GM06990 (cell line): ENCODE measurements at regions not wholly inside any gene's neighbourhood (a gene's known extent, or its start where the extent isn't known, plus 50 kb on each side); places are given as distances from the start of the nearest gene placed in this dataset.

ENCODE experiments used
- DNase-seq: peaks from one replicate; pipeline ENCODE4 v3.0.0-alpha.2; 2011; ENCODE audit not compliant: insufficient read length; ENCODE audit errors: extremely low read depth
- H3K27me3 ChIP-seq: replicated peaks from 2 replicates; pipeline ENCODE4 v1.6.0; 2011; ENCODE audit warnings: low read length; ENCODE audit not compliant: control insufficient read depth, insufficient read depth
- H3K36me3 ChIP-seq: 2 replicates; pipeline ENCODE4 v1.5.1; 2011; ENCODE audit warnings: low read length; ENCODE audit not compliant: control insufficient read depth, insufficient read depth
- H3K4me3 ChIP-seq: replicated peaks from 2 replicates; pipeline ENCODE4 v1.5.1; 2011; ENCODE audit warnings: low read depth, mild to moderate bottlenecking, control low read depth, low read length
- TF ChIP-seq, protein P1 (sequence below): IDR thresholded peaks from 2 replicates; pipeline ENCODE4 v1.5.1; 2011; ENCODE audit warnings: low read length, control low read depth, mild to moderate bottlenecking, inconsistent platforms; ENCODE audit not compliant: insufficient read depth, poor library complexity, severe bottlenecking

DNA sequence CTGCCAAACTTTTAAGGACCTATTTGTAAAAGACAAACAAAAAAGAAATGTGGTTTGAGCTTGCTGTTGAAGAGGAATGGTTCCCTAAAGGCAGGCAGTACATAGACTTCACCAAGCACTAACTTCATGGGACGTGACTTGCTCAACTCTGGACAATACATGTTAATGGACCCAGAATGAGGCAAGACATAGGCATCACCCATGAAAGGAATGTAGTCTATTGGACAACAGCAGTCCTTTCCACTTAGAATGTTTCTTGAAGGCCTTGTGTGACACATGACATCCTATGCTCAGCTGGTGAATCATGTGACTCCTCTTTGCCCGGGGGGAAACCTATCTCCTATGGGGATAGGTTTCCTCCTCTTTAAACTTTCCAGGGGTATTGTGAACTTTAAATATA, 246.4 kb upstream of the BLID start:
- DNase-seq, result no peak
- H3K36me3 ChIP-seq, result no peaks in the 10 kb centered on the region
- TF ChIP-seq, protein P1, sequence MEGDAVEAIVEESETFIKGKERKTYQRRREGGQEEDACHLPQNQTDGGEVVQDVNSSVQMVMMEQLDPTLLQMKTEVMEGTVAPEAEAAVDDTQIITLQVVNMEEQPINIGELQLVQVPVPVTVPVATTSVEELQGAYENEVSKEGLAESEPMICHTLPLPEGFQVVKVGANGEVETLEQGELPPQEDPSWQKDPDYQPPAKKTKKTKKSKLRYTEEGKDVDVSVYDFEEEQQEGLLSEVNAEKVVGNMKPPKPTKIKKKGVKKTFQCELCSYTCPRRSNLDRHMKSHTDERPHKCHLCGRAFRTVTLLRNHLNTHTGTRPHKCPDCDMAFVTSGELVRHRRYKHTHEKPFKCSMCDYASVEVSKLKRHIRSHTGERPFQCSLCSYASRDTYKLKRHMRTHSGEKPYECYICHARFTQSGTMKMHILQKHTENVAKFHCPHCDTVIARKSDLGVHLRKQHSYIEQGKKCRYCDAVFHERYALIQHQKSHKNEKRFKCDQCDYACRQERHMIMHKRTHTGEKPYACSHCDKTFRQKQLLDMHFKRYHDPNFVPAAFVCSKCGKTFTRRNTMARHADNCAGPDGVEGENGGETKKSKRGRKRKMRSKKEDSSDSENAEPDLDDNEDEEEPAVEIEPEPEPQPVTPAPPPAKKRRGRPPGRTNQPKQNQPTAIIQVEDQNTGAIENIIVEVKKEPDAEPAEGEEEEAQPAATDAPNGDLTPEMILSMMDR, result no peak
- H3K27me3 ChIP-seq, result peaks cover 2% of the 10 kb centered on the region
- H3K4me3 ChIP-seq, result no peak overlapping the region

DNA sequence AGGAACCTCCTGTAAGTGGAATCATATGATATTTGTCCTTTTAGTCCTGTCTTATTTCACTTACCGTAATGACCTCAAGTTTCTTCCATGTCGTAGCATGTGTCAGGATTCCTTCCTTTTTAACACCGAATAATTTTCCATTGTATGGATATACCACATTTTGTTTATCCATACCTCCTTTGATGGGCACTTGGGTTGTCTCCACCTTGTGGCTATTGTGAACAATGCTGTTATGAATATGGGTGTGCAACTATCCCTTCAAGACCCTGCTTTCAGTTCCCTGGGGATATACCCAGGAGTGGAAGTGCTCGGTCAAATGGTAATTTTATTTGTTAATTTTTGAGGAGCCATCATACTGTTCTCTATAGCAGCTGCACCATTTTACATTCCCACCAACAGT, 244.9 kb upstream of the BLID start:
- H3K27me3 ChIP-seq, result no peaks in the 10 kb centered on the region; the same call in 1 of the 2 replicates
- TF ChIP-seq, protein P1, result peak; percentile 20
- DNase-seq, result no peak
- no peaks in the 10 kb centered on the region for H3K36me3 ChIP-seq
- no peak overlapping the region for H3K4me3 ChIP-seq

DNA sequence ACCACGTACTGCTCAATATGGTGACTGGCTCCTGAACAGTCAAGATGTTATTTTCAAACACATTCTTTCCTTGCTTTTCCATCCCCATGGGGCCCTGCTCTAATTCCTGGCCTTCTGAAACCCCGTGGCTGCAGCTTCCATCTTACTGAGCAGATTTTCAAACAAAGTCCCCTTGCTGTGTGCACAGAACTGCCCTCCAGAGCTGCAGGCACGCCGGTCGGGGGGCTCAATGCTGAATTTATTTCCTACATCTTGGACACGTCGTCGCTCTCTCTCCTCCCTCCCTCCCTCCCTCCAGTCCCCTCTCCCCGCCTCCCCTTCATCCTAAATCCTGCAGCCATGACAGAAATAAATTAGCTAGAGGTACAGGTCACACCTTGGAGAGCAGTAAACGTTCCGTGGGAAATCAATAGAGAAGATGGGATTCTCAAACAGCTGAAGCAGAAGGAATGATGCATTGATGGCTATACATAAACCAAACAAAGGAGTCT, 243.1 kb upstream of the BLID start:
- H3K4me3 ChIP-seq, result no peak overlapping the region
- TF ChIP-seq, protein P1, result no peak
- no peak for DNase-seq
- H3K36me3 ChIP-seq, result no peaks in the 10 kb centered on the region
- no peaks in the 10 kb centered on the region; the same call in 1 of the 2 replicates for H3K27me3 ChIP-seq

DNA sequence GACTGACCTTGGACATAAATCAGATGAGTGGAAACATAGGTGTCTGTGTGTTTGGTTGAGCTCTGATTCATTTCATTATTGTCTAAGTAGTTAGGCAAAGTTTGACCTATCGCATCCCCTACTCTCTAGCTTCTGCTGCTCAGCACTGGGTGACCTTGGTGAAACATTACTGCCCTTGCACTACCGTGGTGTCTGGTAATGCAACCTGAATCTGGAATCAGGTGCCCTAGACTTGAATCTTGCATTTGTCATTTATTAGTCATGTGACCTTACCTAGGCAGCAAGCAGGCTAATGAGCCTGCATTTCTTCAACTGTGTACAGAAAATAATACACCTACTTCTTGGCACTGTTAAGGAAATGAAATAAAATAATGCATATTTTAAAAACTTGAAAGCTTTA, 242.3 kb upstream of the BLID start:
- Histone ChIP-seq H3K4me3 (no peak overlapping the region), H3K36me3 (no peaks in the 10 kb centered on the region), H3K27me3 (no peaks in the 10 kb centered on the region; the same call in 1 of the 2 replicates)
- TF ChIP-seq, protein P1, result no peak
- no peak for DNase-seq

DNA sequence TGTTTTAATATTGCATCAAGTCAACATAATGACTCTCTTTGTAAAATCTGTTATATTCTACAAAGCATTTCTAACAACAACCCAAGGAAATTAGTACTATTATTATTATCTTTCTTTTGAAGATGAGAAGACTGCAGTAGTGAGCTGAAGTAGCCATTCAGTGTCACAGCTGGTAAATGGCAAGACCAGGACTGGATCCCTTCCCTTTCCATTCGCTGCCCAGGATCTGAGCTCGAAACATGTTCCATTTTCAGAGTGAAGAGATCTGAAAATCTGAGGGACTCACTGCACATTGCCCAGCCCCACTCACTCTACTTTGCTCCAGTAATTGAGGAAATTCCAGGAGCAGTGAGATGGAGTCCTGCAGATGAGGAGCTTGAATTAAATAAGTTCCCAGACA, 240.0 kb upstream of the BLID start:
- H3K27me3 ChIP-seq, result no peaks in the 10 kb centered on the region; the same call in 1 of the 2 replicates

More for the DNA sequence above, 240.0 kb upstream of the BLID start:
- Histone ChIP-seq H3K36me3 (no peaks in the 10 kb centered on the region), H3K4me3 (no peak overlapping the region)
- DNase-seq, result no peak
- TF ChIP-seq, protein P1, result no peak
